K562 (cell line): ENCODE measurements at regions not wholly inside any gene's neighbourhood (a gene's known extent, or its start where the extent isn't known, plus 50 kb on each side); places are given as distances from the start of the nearest gene placed in this dataset.

Source experiments
- ATF7 ChIP-seq: fragments of 450-650 bp; IDR thresholded peaks from 2 replicates; pipeline ENCODE4 v1.7.1; 2014; ENCODE audit warnings: mild to moderate bottlenecking, moderate library complexity
- CBX3 ChIP-seq, 2 experiments: IDR thresholded peaks; 1 replicate in 1 of 2; 2 replicates in 1 of 2; pipeline ENCODE4 v1.6.1; 2012; ENCODE audit warnings: inconsistent platforms in 2 of 2, low read length in 2 of 2, borderline replicate concordance in 1 of 2, control low read depth in 1 of 2
- CREB5 ChIP-seq: fragments of 250-450 bp; sonication (Bioruptor Pico); IDR thresholded peaks from 2 replicates; pipeline ENCODE4 v1.5.0; 2020; ENCODE audit warnings: mild to moderate bottlenecking
- CTCF ChIP-seq, 3 experiments: IDR thresholded peaks in 2 of 3; conservative IDR thresholded peaks in 1 of 3; 2 replicates each; pipeline ENCODE4 v1.5.1; 2011 to 2012; ENCODE audit warnings: low read length in 3 of 3, mild to moderate bottlenecking in 3 of 3, control low read depth in 2 of 3, improper control_type of control experiment in 1 of 3, inconsistent platforms in 1 of 3, low read depth in 1 of 3, mixed read lengths in 1 of 3, moderate library complexity in 1 of 3; ENCODE audit not compliant: insufficient read depth in 2 of 3
- EP300 ChIP-seq: IDR thresholded peaks from 2 replicates; pipeline ENCODE4 v1.6.1; 2012; ENCODE audit warnings: low read length, improper control_type of control experiment
- FOXK2 ChIP-seq, 2 experiments: fragments of 450-650 bp; IDR thresholded peaks in 1 of 2; conservative IDR thresholded peaks in 1 of 2; 2 replicates each; pipeline ENCODE4 v1.6.1; 2016; ENCODE audit warnings: low read depth in 2 of 2, mild to moderate bottlenecking in 1 of 2
- MEF2D ChIP-seq: conservative IDR thresholded peaks from 2 replicates; pipeline ENCODE4 v1.6.1; 2016; ENCODE audit warnings: low read depth, missing genetic modification characterization, missing compliant biosample characterization
- MIER1 ChIP-seq: fragments of 450-650 bp; IDR thresholded peaks from 2 replicates; pipeline ENCODE4 v1.6.1; 2016; ENCODE audit warnings: antibody characterized with exemption, mild to moderate bottlenecking, low read depth
- POLR2A ChIP-seq: fragments of 450-650 bp; conservative IDR thresholded peaks from 2 replicates; pipeline ENCODE4 v1.6.1; 2016
- TEAD4 ChIP-seq, 2 experiments: sonication (generic) in 1 of 2; formaldehyde crosslinking in 1 of 2; IDR thresholded peaks; 2 replicates each; pipeline versions ENCODE4 v1.6.1 to v1.8.0; 2012 to 2022; ENCODE audit warnings: borderline replicate concordance in 1 of 2, inconsistent platforms in 1 of 2, low read length in 1 of 2, mild to moderate bottlenecking in 1 of 2, missing genetic modification reagents in 1 of 2
- TRIM28 ChIP-seq: fragments of 450-650 bp; IDR thresholded peaks from 2 replicates; pipeline ENCODE4 v1.6.1; 2017
- ZNF354B ChIP-seq: fragments of 250-450 bp; sonication (Bioruptor Pico); IDR thresholded peaks from 2 replicates; pipeline ENCODE4 v1.4.0; 2020

- TF ChIP-seq CREB5 (no peak), CTCF (IDR thresholded peaks at IDR 0.05 in 2 of 3, conservative IDR thresholded peaks at IDR 0.05 in 1 of 3; ENCODE audit: insufficient read depth in 2 of 3, low read depth in 1 of 3, low read length in 3 of 3) (no peak), TEAD4 (IDR thresholded peaks at IDR 0.05; ENCODE audit: low read length) (no peak), TEAD4 (CRISPR knock-in tag; IDR thresholded peaks at IDR 0.05; ENCODE audit: borderline replicate concordance) (no peak), FOXK2 (conservative IDR thresholded peaks at IDR 0.05 in 1 of 2, IDR thresholded peaks at IDR 0.05 in 1 of 2; ENCODE audit: low read depth in 2 of 2) (no peak), EP300 (no peak), MEF2D (tag) (peak; percentile 57; the same call in 1 of the 2 replicates), CBX3 (IDR thresholded peaks at IDR 0.05; ENCODE audit: borderline replicate concordance in 1 of 2, low read length in 2 of 2) (no peak), TRIM28 (no peak), ZNF354B (CRISPR knock-in tag) (no peak), MIER1 (no peak), POLR2A (no peak), ATF7 (no peak)
Measured at GRCh38 chr17:13393841-13394710, 207.7 kb downstream of the HS3ST3A1 start.
